Lower leg skin (tissue), 3 donors: ENCODE measurements at regions not wholly inside any gene's neighbourhood (a gene's known extent, or its start where the extent isn't known, plus 50 kb on each side); places are given as distances from the start of the nearest gene placed in this dataset.

ENCODE experiments used
- CTCF ChIP-seq, 3 donors: fragments of 450-650 bp; IDR thresholded peaks; one replicate each; pipeline ENCODE4 v1.5.1; 2016; ENCODE audit warnings: antibody characterized with exemption in 3 of 3, mild to moderate bottlenecking in 3 of 3, moderate library complexity in 2 of 3
- POLR2A ChIP-seq, 2 donors: fragments of 450-650 bp; IDR thresholded peaks; one replicate each; pipeline ENCODE4 v1.6.1; 2016 to 2017; ENCODE audit warnings: antibody characterized with exemption in 2 of 2, mild to moderate bottlenecking in 1 of 2, moderate library complexity in 1 of 2

GRCh38 chr14:58750321-58751269 lies 112.8 kb downstream of the DACT1 start:
- TF ChIP-seq CTCF (IDR thresholded peaks at IDR 0.05): no peak
- TF ChIP-seq POLR2A (IDR thresholded peaks at IDR 0.05): no peak
